Thymus (tissue), 11 donors: ENCODE measurements at regions not wholly inside any gene's neighbourhood (a gene's known extent, or its start where the extent isn't known, plus 50 kb on each side); places are given as distances from the start of the nearest gene placed in this dataset.

Source experiments
- DNase-seq, 9 donors: peaks; one replicate each; pipeline ENCODE4 v3.0.0-alpha.2; 2013; ENCODE audit warnings: low spot score in 9 of 9, low read depth in 6 of 9, missing footprints in 1 of 9
- H3K27ac ChIP-seq, 2 donors: one replicate each; pipeline ENCODE4 v1.5.1; 2013; ENCODE audit warnings: control low read depth in 1 of 2, low read depth in 1 of 2, low read length in 1 of 2, mild to moderate bottlenecking in 1 of 2, moderate library complexity in 1 of 2
- H3K27me3 ChIP-seq, 2 donors: one replicate each; pipeline ENCODE4 v1.5.1; 2013; ENCODE audit warnings: low read length in 1 of 2; ENCODE audit not compliant: control insufficient read depth in 2 of 2, insufficient read depth in 1 of 2
- H3K36me3 ChIP-seq, 2 donors: one replicate each; pipeline ENCODE4 v1.5.1; 2013; ENCODE audit warnings: low read length in 1 of 2, mild to moderate bottlenecking in 1 of 2, moderate library complexity in 1 of 2; ENCODE audit not compliant: control insufficient read depth in 2 of 2, insufficient read depth in 2 of 2
- H3K4me1 ChIP-seq, 2 donors: one replicate each; pipeline ENCODE4 v1.5.1; 2013; ENCODE audit warnings: low read length in 2 of 2; ENCODE audit not compliant: control insufficient read depth in 2 of 2, insufficient read depth in 2 of 2
- H3K4me3 ChIP-seq, 2 donors: one replicate each; pipeline ENCODE4 v1.5.1; 2013; ENCODE audit warnings: low read length in 2 of 2, control low read depth in 1 of 2, mild to moderate bottlenecking in 1 of 2
- H3K9me3 ChIP-seq, 2 donors: one replicate each; pipeline ENCODE4 v1.5.1; 2013; ENCODE audit warnings: low read length in 1 of 2, mild to moderate bottlenecking in 1 of 2; ENCODE audit not compliant: control insufficient read depth in 2 of 2, insufficient read depth in 1 of 2
- WGBS: extraction: QIAGEN DNeasy Blood & Tissue Kit; methylation state at CpG from one replicate; pipeline ENCODE4 v1.1.7; 2013; 5-methylcytosine and 5-hydroxymethylcytosine counted together
- donor health status: healthy.

- no peaks in the 10 kb centered on the region for H3K36me3 ChIP-seq
- H3K27ac ChIP-seq = no peak overlapping the region
- 97% methylated on average over 1 of the region's 1 CpG for WGBS
- no peak overlapping the region for H3K4me3 ChIP-seq
- no peaks in the 10 kb centered on the region for H3K27me3 ChIP-seq
- no peaks in the 10 kb centered on the region for H3K9me3 ChIP-seq
- no peak for DNase-seq
- no peaks in the 10 kb centered on the region for H3K4me1 ChIP-seq
Measured at GRCh38 chr18:30277676-30278075, 764.9 kb downstream of the DSC3 start.

- Histone ChIP-seq H3K9me3 (no peaks in the 10 kb centered on the region), H3K4me1 (no peaks in the 10 kb centered on the region), H3K27me3 (no peaks in the 10 kb centered on the region), H3K36me3 (no peaks in the 10 kb centered on the region), H3K4me3 (no peak overlapping the region), H3K27ac (no peak overlapping the region)
- no peak for DNase-seq
- WGBS = 89% methylated on average over 3 of the region's 3 CpGs
Measured at GRCh38 chr18:30271716-30272115, 770.8 kb downstream of the DSC3 start.

DNA sequence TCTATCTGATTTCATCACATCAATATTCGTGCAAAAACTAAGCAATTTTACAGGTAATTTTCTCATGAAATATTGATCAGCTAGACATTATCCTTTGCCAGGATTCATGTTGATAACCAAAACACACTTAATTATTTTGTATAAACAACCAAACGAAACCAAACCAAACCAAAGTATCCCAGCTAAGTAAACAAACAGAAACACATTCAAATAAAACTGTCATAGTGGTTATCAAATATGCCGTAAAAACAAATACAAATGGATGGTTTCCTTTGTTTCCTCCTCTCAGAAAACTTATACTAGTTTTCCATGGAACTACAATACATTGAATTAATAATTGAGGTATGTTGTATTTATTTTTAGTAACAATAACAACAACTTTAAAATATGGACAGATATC lies 777.4 kb downstream of the DSC3 start:
- Histone ChIP-seq H3K4me3 (no peak overlapping the region), H3K27me3 (no peaks in the 10 kb centered on the region), H3K36me3 (no peaks in the 10 kb centered on the region), H3K9me3 (no peaks in the 10 kb centered on the region), H3K27ac (no peak overlapping the region), H3K4me1 (no peaks in the 10 kb centered on the region)
- no peak for DNase-seq
- WGBS = 90% methylated on average over 3 of the region's 3 CpGs

DNA sequence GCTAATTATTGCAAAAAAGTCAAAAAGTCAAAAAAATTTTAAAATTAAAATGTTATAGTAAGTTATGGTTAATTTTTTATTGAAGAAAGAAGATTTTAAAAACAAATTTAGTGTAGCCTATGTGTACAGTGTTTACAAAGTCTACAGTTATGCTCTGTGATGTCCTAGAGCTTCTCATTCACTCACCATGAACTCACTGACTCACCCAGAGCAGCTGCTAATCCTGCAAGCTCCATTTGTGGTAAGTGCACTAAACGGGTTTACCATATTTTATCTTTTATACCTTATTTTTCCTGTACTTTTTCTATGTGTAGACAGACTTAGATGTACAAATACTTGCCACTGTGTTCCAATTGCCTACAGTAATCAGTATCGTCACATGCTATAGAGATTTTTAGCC lies 788.2 kb downstream of the DSC3 start:
- 84% methylated on average over 2 of the region's 2 CpGs for whole genome bisulfite sequencing
- Histone ChIP-seq H3K4me3 (no peak overlapping the region), H3K4me1 (no peaks in the 10 kb centered on the region), H3K27ac (no peak overlapping the region), H3K27me3 (no peaks in the 10 kb centered on the region), H3K36me3 (no peaks in the 10 kb centered on the region), H3K9me3 (no peaks in the 10 kb centered on the region)
- DNase-seq = no peak

- H3K4me3 ChIP-seq = no peak overlapping the region
- no peak for DNase-seq
- H3K27ac ChIP-seq = no peak overlapping the region
- no peaks in the 10 kb centered on the region for H3K9me3 ChIP-seq
- no peaks in the 10 kb centered on the region for H3K27me3 ChIP-seq
- no peaks in the 10 kb centered on the region for H3K36me3 ChIP-seq
- no peaks in the 10 kb centered on the region for H3K4me1 ChIP-seq
Measured at GRCh38 chr18:30248056-30248455, 794.5 kb downstream of the DSC3 start.

DNA sequence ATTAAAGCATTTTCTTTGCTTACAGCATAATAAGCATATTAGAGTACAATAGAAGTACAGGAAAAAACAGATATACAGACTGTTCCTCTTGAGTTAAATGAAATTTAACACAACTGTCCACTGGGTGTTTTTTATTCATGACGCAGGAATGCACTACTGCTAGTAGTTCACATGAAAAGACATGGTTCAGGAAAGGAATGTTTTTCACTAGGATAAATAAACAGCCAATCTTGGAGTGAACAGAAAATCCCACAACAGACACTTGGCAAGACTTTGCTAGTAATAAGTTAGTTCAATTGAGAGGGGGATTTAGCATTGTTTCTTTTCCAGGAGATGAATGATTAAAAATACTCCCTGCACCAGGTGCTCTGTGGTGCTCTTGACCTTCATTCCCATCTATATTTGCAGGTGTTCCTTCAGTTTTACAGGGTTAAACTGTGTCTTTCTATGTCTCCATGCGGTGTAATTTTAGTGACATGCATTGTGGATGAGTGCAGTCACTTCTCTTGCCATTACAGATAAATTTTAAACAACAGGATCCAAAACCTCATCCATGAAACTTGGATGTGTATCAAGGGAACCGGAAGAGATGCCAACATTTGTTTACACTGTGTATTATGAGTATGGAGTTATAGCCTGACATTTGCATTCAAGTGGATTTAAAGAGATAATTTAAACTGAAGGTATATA lies 796.6 kb downstream of the DSC3 start:
- Histone ChIP-seq H3K27ac (no peak overlapping the region), H3K27me3 (no peaks in the 10 kb centered on the region), H3K36me3 (no peaks in the 10 kb centered on the region), H3K4me1 (no peaks in the 10 kb centered on the region), H3K4me3 (no peak overlapping the region), H3K9me3 (no peaks in the 10 kb centered on the region)
- 85% methylated on average over 3 of the region's 3 CpGs for WGBS
- DNase-seq = no peak

- Histone ChIP-seq H3K27me3 (no peaks in the 10 kb centered on the region), H3K36me3 (no peaks in the 10 kb centered on the region), H3K4me3 (no peak overlapping the region), H3K9me3 (no peaks in the 10 kb centered on the region), H3K4me1 (no peaks in the 10 kb centered on the region), H3K27ac (no peak overlapping the region)
- DNase-seq = no peak
Measured at GRCh38 chr18:30234755-30235154, 807.8 kb downstream of the DSC3 start.

DNA sequence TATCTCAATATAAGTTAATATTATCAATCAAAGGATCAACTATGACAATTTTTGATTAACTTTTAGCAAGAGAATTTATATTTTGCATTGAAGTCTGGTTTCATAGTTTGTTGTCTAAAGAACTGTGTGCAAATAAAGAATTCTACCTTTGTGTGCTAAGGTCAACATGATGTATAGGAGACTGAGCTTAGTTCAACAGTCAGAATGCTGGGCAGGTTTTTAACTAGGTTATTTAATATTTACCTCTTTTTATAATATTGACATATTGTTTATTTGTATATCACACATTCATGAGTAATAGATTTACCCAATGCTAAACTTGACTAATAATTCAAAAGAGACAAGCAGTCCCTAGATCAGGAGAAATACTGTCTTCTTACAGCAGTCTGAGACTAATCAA lies 831.4 kb downstream of the DSC3 start:
- DNase-seq = no peak
- Histone ChIP-seq H3K27me3 (no peaks in the 10 kb centered on the region), H3K27ac (no peak overlapping the region), H3K4me1 (no peaks in the 10 kb centered on the region), H3K36me3 (no peaks in the 10 kb centered on the region), H3K9me3 (peaks cover 0 to 2% of the 10 kb centered on the region in 2 donors), H3K4me3 (no peak overlapping the region)

- Histone ChIP-seq H3K27me3 (no peaks in the 10 kb centered on the region), H3K9me3 (peaks cover 0 to 8% of the 10 kb centered on the region in 2 donors), H3K4me3 (no peak overlapping the region), H3K36me3 (no peaks in the 10 kb centered on the region), H3K27ac (no peak overlapping the region), H3K4me1 (no peaks in the 10 kb centered on the region)
- WGBS = 93% methylated on average over 1 of the region's 1 CpG
- no peak for DNase-seq
Measured at GRCh38 chr18:30208546-30208945, 834.0 kb downstream of the DSC3 start.

DNA sequence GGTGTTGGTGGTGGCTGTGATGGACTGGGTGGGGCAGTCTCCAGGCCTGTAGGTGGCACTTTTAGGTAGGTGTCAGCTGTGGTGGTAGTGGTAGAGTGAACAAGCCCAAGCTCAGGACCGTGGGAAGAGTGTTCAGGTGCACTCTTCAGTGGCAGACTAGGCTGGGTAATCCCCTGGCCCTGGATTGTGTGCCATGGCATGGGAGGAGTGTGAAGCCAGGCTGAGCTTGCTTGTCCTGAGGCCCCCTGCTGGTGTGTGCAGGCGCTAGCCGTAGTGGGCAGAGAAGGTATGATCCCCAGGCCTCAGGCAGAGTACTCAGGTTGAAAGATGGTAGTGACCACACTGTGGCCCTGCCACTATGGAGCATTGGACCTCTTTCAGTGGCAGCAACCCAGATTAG lies 850.3 kb downstream of the DSC3 start:
- 94% methylated on average over 3 of the region's 3 CpGs for whole genome bisulfite sequencing
- H3K36me3 ChIP-seq = no peaks in the 10 kb centered on the region
- no peak for DNase-seq
- no peaks in the 10 kb centered on the region for H3K4me1 ChIP-seq
- no peak overlapping the region for H3K4me3 ChIP-seq
- peaks cover 0 to 10% of the 10 kb centered on the region in 2 donors for H3K9me3 ChIP-seq
- H3K27ac ChIP-seq = no peak overlapping the region
- no peaks in the 10 kb centered on the region for H3K27me3 ChIP-seq
